Ovary (tissue), 7 donors: ENCODE measurements at regions not wholly inside any gene's neighbourhood (a gene's known extent, or its start where the extent isn't known, plus 50 kb on each side); places are given as distances from the start of the nearest gene placed in this dataset.

Experiments used
- DNase-seq, 5 donors: peaks; one replicate each; pipeline ENCODE4 v3.0.0-alpha.2; 2019 to 2020
- H3K27ac ChIP-seq, 2 donors: fragments of 200-600 bp; one replicate each; pipeline versions ENCODE4 v1.5.1 to v1.8.0; 2019 to 2022
- H3K27me3 ChIP-seq: fragments of 200-600 bp; one replicate; pipeline ENCODE4 v1.8.0; 2022
- H3K36me3 ChIP-seq: fragments of 200-600 bp; sonication (generic); one replicate; pipeline ENCODE4 v1.5.1; 2019
- H3K4me1 ChIP-seq: one replicate; pipeline ENCODE4 v1.8.1; 2013; ENCODE audit warnings: mild to moderate bottlenecking, moderate library complexity; ENCODE audit not compliant: insufficient read depth
- H3K4me3 ChIP-seq: fragments of 200-600 bp; sonication (generic); one replicate; pipeline ENCODE4 v1.5.1; 2017
- H3K9me3 ChIP-seq, 2 donors: fragments of 200-600 bp in 1 of 2; sonication (generic) in 1 of 2; one replicate each; pipeline versions ENCODE4 v1.5.1 to v1.8.1; 2013 to 2019; ENCODE audit warnings: mild to moderate bottlenecking in 1 of 2, moderate library complexity in 1 of 2
- EP300 ChIP-seq: sonication (generic); formaldehyde crosslinking; IDR thresholded peaks from one replicate; pipeline ENCODE4 v1.6.1; 2017; ENCODE audit warnings: antibody characterized with exemption
- POLR2A ChIP-seq: fragments of 450-650 bp; IDR thresholded peaks from one replicate; pipeline ENCODE4 v1.6.1; 2017; ENCODE audit warnings: antibody characterized with exemption, mild to moderate bottlenecking, moderate library complexity
- WGBS, 3 donors: extraction: QIAGEN DNeasy Blood & Tissue Kit in 1 of 3; methylation state at CpG; one replicate each; pipeline versions ENCODE4 v1.1.5 to v1.1.7; 2013 to 2017; 5-methylcytosine and 5-hydroxymethylcytosine counted together
- intact Hi-C, 4 donors: fragments of 100-400 bp; cut with DNase I; formaldehyde crosslinking; loops; one replicate each; pipeline versions ENCODE4 v1.11.0 to v1.15.1; 2022 to 2023
- TF ChIP-seq, protein P1 (sequence below), 3 donors: fragments of 450-650 bp in 2 of 3; fragments of 200-600 bp in 1 of 3; IDR thresholded peaks; one replicate each; pipeline versions ENCODE4 v1.5.1 to v1.8.0; 2016 to 2022; ENCODE audit warnings: antibody characterized with exemption in 3 of 3, mild to moderate bottlenecking in 1 of 3
- donor health status: DM: no; HTN: no; CAD: no; lungs with moderate emphysema.
- donor health status: DM: no; HTN: no; CAD: no.
- donor health status: Bipolar disorder and iron deficiency.
- donor health status: DM: no; HTN: no; CAD: no.
- donor health status: DM: yes; HTN: yes; CAD: no.

DNA sequence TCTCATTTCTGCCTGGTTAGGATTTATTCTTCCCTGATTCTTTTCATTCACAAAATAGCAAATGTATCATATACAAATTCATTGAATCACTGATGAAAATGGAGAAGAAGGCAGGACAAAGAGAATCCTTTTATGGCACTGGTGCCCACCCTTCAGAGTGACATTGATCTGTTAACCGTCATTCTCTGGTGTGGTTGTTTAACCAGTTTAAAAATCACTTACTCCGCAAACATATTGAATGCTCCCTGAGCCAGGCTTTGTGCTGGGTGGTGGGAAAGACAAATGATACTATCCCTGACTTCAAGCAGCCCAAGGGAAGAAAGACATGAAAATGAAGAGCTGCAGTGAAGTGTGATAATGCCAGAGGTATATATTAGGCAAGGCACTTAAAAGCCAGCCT lies 187.5 kb upstream of the SLC38A2 start:
- WGBS, 3 donors: 94 to 97% (median 97%) methylated on average over 2 of the region's 2 CpGs
- Histone ChIP-seq H3K27me3 (no peaks in the 10 kb centered on the region), H3K4me3 (no peak overlapping the region), H3K4me1 (peaks cover 4% of the 10 kb centered on the region), H3K9me3 (no peaks in the 10 kb centered on the region), H3K27ac (no peak overlapping the region), H3K36me3 (no peaks in the 10 kb centered on the region)
- intact Hi-C loops: no loop called here
- DNase-seq: no peak
- TF ChIP-seq EP300: no peak
- TF ChIP-seq, protein P1, sequence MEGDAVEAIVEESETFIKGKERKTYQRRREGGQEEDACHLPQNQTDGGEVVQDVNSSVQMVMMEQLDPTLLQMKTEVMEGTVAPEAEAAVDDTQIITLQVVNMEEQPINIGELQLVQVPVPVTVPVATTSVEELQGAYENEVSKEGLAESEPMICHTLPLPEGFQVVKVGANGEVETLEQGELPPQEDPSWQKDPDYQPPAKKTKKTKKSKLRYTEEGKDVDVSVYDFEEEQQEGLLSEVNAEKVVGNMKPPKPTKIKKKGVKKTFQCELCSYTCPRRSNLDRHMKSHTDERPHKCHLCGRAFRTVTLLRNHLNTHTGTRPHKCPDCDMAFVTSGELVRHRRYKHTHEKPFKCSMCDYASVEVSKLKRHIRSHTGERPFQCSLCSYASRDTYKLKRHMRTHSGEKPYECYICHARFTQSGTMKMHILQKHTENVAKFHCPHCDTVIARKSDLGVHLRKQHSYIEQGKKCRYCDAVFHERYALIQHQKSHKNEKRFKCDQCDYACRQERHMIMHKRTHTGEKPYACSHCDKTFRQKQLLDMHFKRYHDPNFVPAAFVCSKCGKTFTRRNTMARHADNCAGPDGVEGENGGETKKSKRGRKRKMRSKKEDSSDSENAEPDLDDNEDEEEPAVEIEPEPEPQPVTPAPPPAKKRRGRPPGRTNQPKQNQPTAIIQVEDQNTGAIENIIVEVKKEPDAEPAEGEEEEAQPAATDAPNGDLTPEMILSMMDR (IDR thresholded peaks at IDR 0.05): no peak
- TF ChIP-seq POLR2A: no peak

DNA sequence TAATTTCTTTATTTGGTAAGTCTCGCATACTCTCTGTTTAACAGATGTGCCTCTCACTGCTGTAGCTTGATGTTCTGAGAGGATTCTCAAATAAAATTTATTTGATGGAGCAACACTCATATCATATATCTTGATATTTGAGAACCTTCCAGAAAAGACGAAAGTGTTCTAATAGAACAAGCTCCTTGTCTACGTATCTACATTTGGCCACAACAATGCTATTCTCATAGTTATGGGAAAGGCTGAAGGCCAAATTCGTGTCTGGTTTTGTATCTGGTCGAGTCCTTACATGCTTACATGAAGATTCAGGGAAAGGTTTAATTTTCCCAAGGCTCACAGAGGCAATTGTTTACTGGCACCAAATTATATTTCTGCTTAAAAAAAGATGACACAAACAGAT lies 186.7 kb upstream of the SLC38A2 start:
- TF ChIP-seq, protein P1 (IDR thresholded peaks at IDR 0.05): no peak
- no peak for TF ChIP-seq EP300
- no peak for TF ChIP-seq POLR2A
- H3K4me3 ChIP-seq: no peak overlapping the region
- H3K27ac ChIP-seq: no peak overlapping the region
- no peaks in the 10 kb centered on the region for H3K9me3 ChIP-seq
- no peaks in the 10 kb centered on the region for H3K36me3 ChIP-seq
- no peaks in the 10 kb centered on the region for H3K27me3 ChIP-seq
- no peak for DNase-seq
- WGBS, 3 donors: 45 to 70% (median 67%) methylated on average over 5 of the region's 5 CpGs
- peaks cover 4% of the 10 kb centered on the region for H3K4me1 ChIP-seq
- intact Hi-C loops: no loop called here

DNA sequence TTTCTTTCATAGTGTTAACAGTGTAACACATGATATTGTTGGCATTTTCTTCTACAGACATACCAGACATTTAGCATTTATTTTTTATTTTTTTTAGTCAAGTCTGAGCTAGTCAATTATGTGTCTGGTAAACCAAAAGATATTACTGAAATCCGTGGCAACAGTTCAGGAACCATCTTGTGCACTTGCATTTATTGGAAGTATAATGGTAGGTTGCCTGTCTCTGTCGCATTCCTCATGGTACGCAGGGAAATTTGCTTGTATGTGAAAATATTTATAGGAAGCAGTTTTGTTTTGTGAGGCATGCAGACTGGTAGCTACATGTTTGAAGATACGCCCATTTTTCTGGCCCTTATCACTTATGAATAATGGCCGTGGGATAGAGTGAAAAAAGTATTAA lies 186.1 kb upstream of the SLC38A2 start:
- no peak overlapping the region for H3K27ac ChIP-seq
- DNase-seq: no peak
- H3K4me1 ChIP-seq: peaks cover 6% of the 10 kb centered on the region
- H3K4me3 ChIP-seq: no peak overlapping the region
- H3K36me3 ChIP-seq: no peaks in the 10 kb centered on the region
- WGBS, 3 donors: 72 to 80% (median 79%) methylated on average over 5 of the region's 5 CpGs
- TF ChIP-seq EP300 (no peak), POLR2A (no peak)
- TF ChIP-seq, protein P1 (IDR thresholded peaks at IDR 0.05): no peak
- intact Hi-C loops: no loop called here
- no peaks in the 10 kb centered on the region for H3K27me3 ChIP-seq
- H3K9me3 ChIP-seq: no peaks in the 10 kb centered on the region

DNA sequence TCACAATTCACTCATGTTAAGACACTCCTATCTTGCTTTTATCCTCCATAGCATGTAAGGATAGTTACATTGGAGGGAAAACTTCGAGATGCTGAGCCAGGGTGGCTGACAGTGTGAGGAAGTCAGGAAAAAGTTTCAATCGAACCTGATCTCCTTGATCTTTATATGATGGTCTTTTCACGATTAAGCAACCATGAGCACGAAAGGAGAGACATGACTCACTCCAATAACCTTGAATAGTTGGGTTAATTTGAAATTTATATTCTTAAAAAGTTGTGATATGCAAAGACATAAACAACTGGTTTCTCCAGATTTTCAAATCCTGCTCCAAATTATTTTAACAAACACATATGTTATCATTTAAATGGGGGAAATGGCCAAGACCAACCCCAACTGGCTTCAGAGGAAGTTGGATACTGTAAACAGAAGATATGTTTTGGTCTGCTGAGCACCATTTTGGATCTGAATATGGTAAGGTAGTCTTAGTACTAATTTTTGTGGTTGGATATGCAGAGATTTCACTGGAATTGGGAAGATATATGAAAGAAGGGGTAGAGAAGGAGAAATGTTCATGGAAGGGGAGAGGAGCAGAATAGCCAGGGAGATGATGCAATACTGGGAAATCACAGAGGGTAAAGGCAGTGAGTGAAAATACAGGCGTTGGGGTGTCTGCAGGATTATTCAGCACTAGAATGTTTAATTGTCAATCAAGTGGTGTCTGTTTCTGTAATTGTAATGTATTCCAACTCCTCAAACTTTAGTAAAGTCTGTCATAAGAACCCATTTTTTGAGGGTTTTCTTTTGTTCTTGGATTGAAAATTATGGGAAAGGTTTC lies 185.2 kb upstream of the SLC38A2 start:
- Histone ChIP-seq H3K27me3 (no peaks in the 10 kb centered on the region), H3K27ac (peak overlapping the region in 1 of 2 donors; percentile 42), H3K9me3 (no peaks in the 10 kb centered on the region), H3K4me3 (no peak overlapping the region), H3K36me3 (no peaks in the 10 kb centered on the region), H3K4me1 (peaks cover 6% of the 10 kb centered on the region)
- WGBS, 3 donors: 33 to 39% (median 39%) methylated on average over 5 of the region's 5 CpGs
- DNase-seq: no peak
- intact Hi-C loops: no loop called here
- TF ChIP-seq EP300: no peak

DNA sequence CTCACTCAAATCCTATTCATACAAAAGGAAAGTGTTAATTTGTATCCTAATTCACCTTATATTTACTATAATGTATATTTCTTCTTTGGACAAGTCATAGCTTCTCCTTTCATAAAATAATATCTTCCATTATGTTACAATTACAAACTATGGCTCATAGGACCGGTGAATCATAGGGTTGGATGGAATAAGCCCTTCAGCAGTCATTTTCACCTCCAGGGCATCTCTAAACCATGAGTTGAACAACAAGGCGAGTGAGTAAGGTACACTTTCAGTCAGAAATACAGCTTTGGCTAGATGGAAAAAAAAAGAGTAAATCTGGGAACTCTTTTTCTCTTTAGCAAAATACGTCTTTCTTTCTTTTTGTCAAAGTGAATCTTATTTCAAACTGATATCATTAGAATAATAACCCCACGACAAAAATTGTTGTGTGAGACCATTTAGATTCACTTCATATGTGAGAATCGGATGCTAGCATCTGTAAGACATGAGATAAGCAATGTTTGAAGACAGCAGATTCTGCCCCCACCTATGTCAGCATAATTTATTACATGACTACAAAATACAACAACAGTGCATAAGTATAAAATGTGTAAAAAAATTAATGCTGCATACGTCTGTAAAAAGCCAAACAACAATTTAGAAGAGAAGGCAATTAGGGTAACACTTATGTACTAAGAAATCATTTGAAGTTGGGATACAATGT lies 184.4 kb upstream of the SLC38A2 start:
- H3K9me3 ChIP-seq: no peaks in the 10 kb centered on the region
- DNase-seq: no peak
- intact Hi-C loops: no loop called here
- H3K27ac ChIP-seq: peak overlapping the region in 1 of 2 donors; percentile 42
- WGBS, 3 donors: 45 to 59% (median 50%) methylated on average over 6 of the region's 6 CpGs
- peaks cover 6% of the 10 kb centered on the region for H3K4me1 ChIP-seq
- no peaks in the 10 kb centered on the region for H3K36me3 ChIP-seq
- no peak overlapping the region for H3K4me3 ChIP-seq
- TF ChIP-seq, protein P1 (IDR thresholded peaks at IDR 0.05): no peak
- TF ChIP-seq POLR2A (no peak), EP300 (no peak)
- no peaks in the 10 kb centered on the region for H3K27me3 ChIP-seq
